ENCODE measurements at regions not wholly inside any gene's neighbourhood (a gene's known extent, or its start where the extent isn't known, plus 50 kb on each side); places are given as distances from the start of the nearest gene placed in this dataset.

GRCh38 chr5:175591293-175591692, 66.6 kb upstream of the HRH2 start:
- intact Hi-C loops (cut with micrococcal nuclease; ENCODE audit: unreplicated experiment) = no loop called here
- TF ChIP-seq EZH2 (IDR thresholded peaks at IDR 0.05; ENCODE audit: low read depth) (no peak), CTCF (conservative IDR thresholded peaks at IDR 0.05) (no peak)
- no peak overlapping the region for H3K4me3 ChIP-seq
- H3K27ac ChIP-seq = no peak overlapping the region
- peaks cover 94% of the 10 kb centered on the region for H3K27me3 ChIP-seq (ENCODE audit: insufficient read depth, low read depth)
- BruUV-seq (replicated peaks) = no TSS peak
- H3K9me3 ChIP-seq (ENCODE audit: insufficient read depth, low read depth) = no peaks in the 10 kb centered on the region
- no peaks in the 10 kb centered on the region for H3F3A ChIP-seq (ENCODE audit: insufficient read depth, low read depth)
- CTCF ChIA-PET = no interaction called here
- no peak overlapping the region for H3K4me2 ChIP-seq
- H3K79me2 ChIP-seq (ENCODE audit: low read depth) = no peaks in the 10 kb centered on the region
- DNase-seq = no peak
- H2AFZ ChIP-seq = no peak overlapping the region
- no peaks in the 10 kb centered on the region for H3K4me1 ChIP-seq (replicated peaks; ENCODE audit: insufficient read depth)
- no peaks in the 10 kb centered on the region for H4K20me1 ChIP-seq (ENCODE audit: insufficient read depth)
- POLR2A ChIA-PET (ENCODE audit: unreplicated experiment) = no interaction called here
- no peaks in the 10 kb centered on the region for H3K36me3 ChIP-seq (ENCODE audit: low read depth)
- no peaks in the 10 kb centered on the region for H3K9me2 ChIP-seq (ENCODE audit: insufficient read depth)

GRCh38 chr5:175593794-175594193, 64.1 kb upstream of the HRH2 start:
- DNase-seq = no peak
- no peaks in the 10 kb centered on the region for H3K4me1 ChIP-seq (replicated peaks; ENCODE audit: insufficient read depth)
- POLR2A ChIA-PET (ENCODE audit: unreplicated experiment) = no interaction called here
- no TSS peak for BruUV-seq (replicated peaks)
- no peak overlapping the region for H3K4me2 ChIP-seq
- H4K20me1 ChIP-seq (ENCODE audit: insufficient read depth) = no peaks in the 10 kb centered on the region
- no peaks in the 10 kb centered on the region for H3F3A ChIP-seq (ENCODE audit: insufficient read depth, low read depth)
- H3K27ac ChIP-seq = no peak overlapping the region
- no peaks in the 10 kb centered on the region for H3K79me2 ChIP-seq (ENCODE audit: low read depth)
- no peak overlapping the region for H2AFZ ChIP-seq
- no peak overlapping the region for H3K4me3 ChIP-seq
- H3K9me2 ChIP-seq (ENCODE audit: insufficient read depth) = no peaks in the 10 kb centered on the region
- TF ChIP-seq CTCF (conservative IDR thresholded peaks at IDR 0.05) = no peak
- TF ChIP-seq EZH2 (IDR thresholded peaks at IDR 0.05; ENCODE audit: low read depth) = no peak
- H3K27me3 ChIP-seq (ENCODE audit: insufficient read depth, low read depth) = peaks cover 97% of the 10 kb centered on the region
- H3K36me3 ChIP-seq (ENCODE audit: low read depth) = no peaks in the 10 kb centered on the region
- no peaks in the 10 kb centered on the region for H3K9me3 ChIP-seq (ENCODE audit: insufficient read depth, low read depth)
- intact Hi-C loops (cut with micrococcal nuclease; ENCODE audit: unreplicated experiment) = no loop called here
- CTCF ChIA-PET = no interaction called here

- H3K9me3 ChIP-seq (ENCODE audit: insufficient read depth, low read depth) = no peaks in the 10 kb centered on the region
- no peak for DNase-seq
- intact Hi-C loops (cut with micrococcal nuclease; ENCODE audit: unreplicated experiment) = no loop called here
- H3K9me2 ChIP-seq (ENCODE audit: insufficient read depth) = no peaks in the 10 kb centered on the region
- H3K4me2 ChIP-seq = no peak overlapping the region
- H3F3A ChIP-seq (ENCODE audit: insufficient read depth, low read depth) = no peaks in the 10 kb centered on the region
- CTCF ChIA-PET = no interaction called here
- no peak overlapping the region for H2AFZ ChIP-seq
- BruUV-seq (replicated peaks) = no TSS peak
- no peaks in the 10 kb centered on the region for H3K36me3 ChIP-seq (ENCODE audit: low read depth)
- H3K27me3 ChIP-seq (ENCODE audit: insufficient read depth, low read depth) = peaks cover 97% of the 10 kb centered on the region
- H3K79me2 ChIP-seq (ENCODE audit: low read depth) = no peaks in the 10 kb centered on the region
- 0 out of 2 replicates have a peak, but pooled peaks cover 2% of the 10 kb centered on the region for H4K20me1 ChIP-seq (ENCODE audit: insufficient read depth)
- TF ChIP-seq EZH2 (IDR thresholded peaks at IDR 0.05; ENCODE audit: low read depth) (no peak), CTCF (conservative IDR thresholded peaks at IDR 0.05) (no peak)
- no peaks in the 10 kb centered on the region for H3K4me1 ChIP-seq (replicated peaks; ENCODE audit: insufficient read depth)
- no peak overlapping the region for H3K4me3 ChIP-seq
- POLR2A ChIA-PET (ENCODE audit: unreplicated experiment) = no interaction called here
- no peak overlapping the region for H3K27ac ChIP-seq
Measured at GRCh38 chr5:175595905-175596304, 62.0 kb upstream of the HRH2 start.

Measured in PC-9 (cell line).